Glomerular endothelial cell (primary cell): ENCODE measurements at regions not wholly inside any gene's neighbourhood (a gene's known extent, or its start where the extent isn't known, plus 50 kb on each side); places are given as distances from the start of the nearest gene placed in this dataset.
A peak's percentile ranks its signal among the peaks of the same experiment; 100 is the strongest.

Experiments
- DNase-seq: peaks from one replicate; pipeline ENCODE4 v3.0.0-alpha.2; 2011; ENCODE audit warnings: low read depth, low spot score; ENCODE audit errors: extremely low read depth

DNA sequence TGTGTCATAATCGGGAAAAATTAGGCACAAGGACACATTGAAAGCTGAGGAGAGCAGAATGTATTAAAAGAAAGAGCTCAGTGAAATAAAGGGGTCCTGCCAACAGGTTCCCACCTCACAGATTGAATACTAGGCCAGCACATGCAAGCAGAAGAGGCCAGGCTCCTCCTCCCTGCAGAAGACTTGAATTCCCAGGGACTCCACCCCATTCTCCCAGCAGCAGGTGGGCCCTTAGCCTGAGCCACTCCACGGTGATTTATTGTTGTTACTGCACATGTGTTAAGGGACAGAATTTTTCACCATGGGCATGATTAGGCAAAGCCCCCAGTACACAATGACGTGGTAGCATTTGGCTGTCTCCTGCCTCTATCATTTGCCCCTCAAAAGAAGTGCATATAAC lies 1844.7 kb downstream of the NCAM2 start:
- no peak for DNase-seq

DNA sequence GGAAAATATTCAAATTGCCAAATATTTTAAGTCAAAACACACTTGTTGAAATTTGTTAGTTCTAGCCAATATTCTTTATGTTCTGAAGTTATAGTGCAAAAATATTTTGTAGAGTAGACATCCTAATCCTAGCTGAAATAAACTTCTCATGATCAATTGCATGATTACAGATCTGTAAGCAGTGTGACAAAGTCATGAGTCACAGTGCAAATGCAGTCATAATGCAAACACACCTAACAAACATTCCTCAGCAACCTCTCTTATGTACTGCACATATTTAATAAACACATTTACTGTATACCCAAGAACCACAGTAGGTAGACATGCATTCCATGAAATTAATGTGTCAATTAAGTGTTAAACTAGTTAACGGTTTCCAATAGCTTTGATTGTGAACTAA lies 1857.4 kb downstream of the NCAM2 start:
- peak; percentile 25 for DNase-seq

DNA sequence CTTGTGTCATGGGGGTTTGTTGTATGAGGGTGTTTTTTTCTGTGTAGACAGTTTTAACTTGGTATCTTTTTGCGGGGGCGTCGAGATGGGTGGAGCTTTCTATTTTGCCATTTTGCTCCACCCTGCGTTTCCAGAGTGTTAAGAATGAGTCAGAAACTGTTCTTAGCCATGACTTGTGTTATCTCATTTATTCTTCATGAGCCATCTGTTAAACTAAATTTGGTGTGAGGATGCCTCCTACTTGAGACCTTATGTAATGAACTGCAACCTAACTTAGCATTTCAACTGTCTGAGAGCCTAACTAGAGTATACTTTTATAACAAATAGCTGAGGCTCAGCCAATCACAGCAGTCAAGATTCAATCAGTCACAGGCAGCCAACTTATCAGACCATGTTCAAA lies 1873.5 kb downstream of the NCAM2 start:
- no peak for DNase-seq

DNA sequence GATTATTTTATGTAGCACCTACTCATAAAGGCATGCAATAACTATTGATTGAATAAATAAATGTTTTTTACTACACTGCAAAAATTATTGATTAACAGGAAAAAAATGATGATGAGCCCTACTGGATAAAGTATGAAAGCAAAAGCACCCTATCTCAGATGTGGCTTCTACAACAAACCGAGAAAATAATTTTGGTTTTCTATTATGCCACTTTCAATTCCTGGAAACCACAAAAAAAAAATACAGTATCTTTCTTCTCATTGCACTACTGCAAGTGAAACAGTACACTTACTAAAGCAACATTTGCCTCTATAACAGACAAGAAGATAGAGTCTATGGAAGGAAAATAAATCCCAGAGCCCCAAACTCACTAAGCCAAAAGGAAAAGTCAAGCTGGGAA lies 1882.4 kb downstream of the NCAM2 start:
- no peak for DNase-seq

DNA sequence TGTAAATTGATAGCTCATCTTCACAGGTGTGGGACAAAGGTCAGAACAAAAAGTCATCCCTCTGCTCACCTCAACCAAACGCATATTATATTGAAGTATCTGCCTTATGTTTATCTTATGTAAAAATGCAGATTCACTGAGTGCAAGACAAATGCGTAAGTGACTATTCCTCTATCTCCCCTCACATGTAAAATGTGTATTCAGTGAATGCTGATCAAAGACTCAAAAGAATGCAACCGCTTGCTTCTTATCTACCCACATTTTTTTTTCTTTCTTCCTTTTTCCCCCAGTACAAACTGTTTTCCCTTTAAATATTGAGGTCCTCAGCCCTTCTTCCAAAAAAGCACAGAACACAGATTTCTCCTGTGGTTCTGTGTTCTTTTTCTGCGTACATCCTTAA lies 1882.9 kb downstream of the NCAM2 start:
- DNase-seq = no peak

DNA sequence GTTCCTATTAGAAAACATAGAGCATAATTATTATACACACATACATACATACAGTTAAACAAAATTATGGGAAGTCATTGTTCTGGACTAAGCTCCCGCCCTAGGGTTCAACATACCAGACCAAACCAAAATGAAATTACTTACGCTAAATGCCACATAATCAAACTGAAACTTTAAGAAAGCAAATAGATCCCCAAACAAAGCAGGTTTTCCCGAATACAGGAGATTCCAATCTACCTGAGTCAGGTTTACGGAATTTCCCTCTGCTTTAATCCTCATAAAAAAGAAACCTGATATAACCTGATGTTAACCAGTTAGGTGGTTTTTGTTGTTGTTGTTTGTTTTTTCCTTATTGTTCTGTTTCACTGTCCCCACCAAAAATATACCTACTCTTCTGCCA lies 1886.9 kb downstream of the NCAM2 start:
- no peak for DNase-seq

DNA sequence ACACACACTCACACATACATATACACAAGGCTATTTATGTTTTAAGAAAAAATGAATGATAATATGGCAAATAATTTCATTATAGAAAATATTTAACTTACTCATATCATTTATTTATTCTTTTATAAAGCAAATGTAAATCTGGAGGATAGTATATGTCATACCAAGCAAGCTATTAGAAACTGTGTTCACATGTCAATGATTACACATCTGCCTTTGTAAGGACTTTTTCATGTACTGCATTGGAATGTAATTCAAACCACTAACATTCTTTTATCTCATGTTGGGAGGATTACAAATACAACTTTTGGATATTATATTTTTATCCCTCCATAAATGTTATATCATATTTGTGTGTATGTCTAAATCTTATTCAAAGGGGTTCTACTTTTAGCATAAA lies 1887.4 kb downstream of the NCAM2 start:
- DNase-seq = no peak

DNA sequence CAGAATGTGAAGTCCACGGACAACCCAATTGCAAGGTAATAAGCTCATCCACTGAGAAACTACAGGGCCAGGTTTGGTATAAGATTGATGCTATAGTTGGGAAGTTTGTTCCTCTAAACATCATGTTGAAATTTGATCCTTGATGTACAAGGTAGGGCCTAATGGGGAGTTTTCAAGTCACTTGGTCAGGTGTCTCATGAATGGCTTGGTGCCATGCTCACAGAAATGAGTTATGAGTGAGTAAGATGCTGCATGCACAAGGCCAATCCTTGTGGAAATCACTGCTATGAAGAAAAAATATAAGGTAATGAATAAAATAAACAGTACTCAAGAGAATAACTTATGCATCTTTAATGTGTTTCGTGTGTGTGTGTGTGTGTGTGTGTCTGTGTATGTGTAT lies 1891.2 kb downstream of the NCAM2 start:
- no peak for DNase-seq

DNA sequence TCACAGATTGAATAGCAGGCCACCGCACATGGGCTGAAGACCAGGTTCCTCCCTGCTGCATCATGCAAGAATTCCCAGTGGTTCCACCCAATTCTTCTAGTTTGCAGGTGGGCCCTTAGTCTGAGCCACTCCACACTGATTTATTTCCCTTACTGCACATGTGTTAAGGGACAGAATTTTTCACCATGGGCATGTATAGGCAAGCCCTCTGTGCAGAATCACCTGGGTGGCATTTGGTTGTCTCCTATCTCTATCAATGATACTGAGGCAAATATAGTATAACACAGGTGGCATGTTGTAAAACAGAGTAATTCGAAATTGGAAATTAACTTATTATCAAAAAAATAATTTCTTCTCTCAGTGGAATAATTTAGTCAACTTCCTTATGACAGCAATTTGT lies 1892.4 kb downstream of the NCAM2 start:
- DNase-seq = no peak

DNA sequence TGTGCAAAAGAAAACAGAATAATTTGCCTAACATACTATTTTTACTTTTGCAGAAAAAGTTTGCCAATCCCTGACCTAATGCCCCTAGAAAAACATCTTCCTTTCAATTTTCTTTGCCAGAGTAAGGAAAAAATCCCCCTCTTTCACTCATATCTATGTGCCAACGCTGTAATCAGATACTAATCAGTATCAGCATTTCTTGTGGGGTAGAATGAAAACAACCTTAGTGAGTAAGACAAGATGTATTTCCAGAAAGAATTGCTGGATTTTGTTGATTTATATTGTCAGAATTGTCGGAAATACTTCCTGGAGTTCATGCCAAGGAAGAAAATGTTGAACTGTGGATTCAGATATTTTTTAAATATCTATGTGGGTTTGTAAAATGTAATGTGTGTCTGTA lies 1893.8 kb downstream of the NCAM2 start:
- DNase-seq = no peak

DNA sequence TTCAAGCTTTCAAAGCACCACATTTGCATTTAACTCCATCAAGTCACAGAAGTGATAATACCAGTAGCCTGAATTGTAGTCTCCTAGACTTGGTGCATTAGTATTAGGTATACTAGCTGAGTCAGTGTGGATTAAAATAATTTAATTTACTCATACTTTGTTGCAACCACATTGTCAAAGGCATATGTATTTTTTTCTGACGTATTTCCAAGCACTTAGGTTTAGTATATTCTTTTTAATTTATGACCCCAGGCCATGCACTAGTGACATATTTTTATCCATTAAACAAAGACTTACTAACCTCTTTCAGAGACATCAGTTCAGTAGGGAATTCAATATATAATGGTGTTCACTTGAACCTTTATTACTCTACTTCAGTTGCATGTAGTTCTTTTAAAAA lies 1894.5 kb downstream of the NCAM2 start:
- no peak for DNase-seq

DNA sequence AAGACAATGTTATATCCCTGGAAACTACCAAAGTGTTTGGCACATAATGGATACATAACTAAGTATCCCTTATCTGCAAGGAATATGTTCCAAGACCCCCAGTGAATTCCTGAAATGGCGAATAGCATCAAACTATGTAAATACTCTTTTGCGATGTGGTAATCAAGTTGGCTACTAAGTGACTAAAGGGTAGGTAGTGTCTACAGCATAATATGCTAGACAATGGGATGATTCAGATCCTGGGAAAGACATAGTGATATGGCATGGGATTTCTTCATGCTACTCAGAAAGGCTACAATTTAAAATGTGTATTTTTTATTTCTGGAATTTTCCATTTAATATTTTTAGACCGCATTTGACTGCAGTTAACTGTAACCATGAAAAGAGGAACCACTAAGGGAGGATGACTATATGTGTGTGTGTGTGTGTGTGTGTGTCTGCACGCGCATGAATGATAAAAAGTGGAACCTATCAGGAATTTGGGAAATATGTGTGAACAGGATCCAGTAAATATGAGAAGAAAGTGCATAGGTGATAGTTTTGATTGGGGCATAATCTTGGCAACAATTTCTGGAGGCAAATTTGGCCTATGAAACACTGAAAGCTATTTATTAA lies 1899.9 kb downstream of the NCAM2 start:
- no peak for DNase-seq

DNA sequence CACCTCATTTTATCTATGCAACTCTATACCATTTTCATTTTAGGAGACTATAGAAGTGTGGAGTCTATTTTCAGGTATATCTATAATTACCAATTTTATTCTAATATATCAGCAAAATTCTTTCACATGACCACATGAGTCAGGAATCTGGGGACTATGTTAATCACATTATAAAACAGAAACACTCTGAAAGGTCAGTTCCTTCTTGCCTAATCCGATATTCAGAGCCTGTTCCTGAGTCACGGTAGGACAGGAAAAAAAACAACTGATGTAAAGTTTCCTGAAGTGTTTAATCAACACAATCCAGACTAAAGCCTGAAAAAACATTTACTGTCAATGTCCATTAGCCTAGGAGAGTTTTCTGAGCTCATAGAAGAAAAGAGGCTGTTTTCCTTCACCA lies 1902.3 kb downstream of the NCAM2 start:
- peak; percentile 98 for DNase-seq

DNA sequence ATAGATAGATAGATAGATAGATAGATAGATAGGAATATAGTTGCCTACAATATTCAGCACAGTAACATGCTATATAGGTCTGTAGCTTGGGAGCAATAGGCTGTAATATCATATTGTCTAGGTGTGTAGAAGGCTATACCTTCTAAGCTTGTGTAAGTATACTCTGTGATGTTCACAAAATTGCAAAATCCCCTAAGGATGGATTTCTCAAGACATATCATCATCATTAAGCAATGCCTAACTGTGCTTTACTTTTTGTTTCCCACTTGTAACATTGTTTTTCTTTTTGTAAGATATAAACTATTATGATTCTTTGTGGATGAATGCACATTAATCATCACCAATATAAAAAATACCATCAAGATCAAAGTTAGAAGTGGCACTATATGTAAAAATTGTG lies 1905.6 kb downstream of the NCAM2 start:
- no peak for DNase-seq

DNA sequence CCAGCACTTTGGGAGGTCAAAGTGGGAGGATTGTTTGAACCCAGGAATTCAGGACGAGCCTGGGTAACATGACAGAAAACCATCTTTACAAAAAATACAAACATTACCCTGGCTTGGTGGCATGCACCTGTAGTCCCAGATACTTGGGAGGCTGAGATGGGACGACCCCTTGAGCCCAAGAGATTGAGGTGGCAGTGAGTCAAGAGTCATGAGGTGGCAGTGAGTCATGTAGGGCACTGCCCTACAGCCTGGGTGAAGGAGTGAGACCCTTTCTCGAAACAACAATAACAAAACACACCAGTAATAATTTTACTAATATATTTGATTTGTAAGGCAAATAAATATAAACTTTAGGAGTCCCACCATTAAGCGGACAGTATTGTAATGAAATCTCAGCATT lies 1906.2 kb downstream of the NCAM2 start:
- no peak for DNase-seq

DNA sequence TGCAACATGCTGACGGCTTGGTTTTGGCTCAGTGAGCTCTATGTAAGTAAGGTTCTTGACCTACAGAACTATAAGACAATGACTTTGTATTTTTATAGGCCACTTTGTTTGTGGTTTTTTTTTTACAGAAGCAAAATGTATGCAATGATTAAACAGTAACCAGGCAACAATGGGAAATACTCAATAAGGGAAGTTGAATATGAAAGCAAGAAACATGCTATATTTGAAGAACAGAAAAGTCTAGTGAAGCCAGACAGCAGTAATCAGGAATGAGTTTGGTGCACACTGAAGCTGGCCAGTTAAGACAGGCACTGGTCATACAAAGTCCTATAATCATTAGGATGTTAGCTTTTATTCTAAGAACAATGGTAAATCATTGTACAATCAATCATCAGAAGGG lies 1926.8 kb downstream of the NCAM2 start:
- no peak for DNase-seq

DNA sequence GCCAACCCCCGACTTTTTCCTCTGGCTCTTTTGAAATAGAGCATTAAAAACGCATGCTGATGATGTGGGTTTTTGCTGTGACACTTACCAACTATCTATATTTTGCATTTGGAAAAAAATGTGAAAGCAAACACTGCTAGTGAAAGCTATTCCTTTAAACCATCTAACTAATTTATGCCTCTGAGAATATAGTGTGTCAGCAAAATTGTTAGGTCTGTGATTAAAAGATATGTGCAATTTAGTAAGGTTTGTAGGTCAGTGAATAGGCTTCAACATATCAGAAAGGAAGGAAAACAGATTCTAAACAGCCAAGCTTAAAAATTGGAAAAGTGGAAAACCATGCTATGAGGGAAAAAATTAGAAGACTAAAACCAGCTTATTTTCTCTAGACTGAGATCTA lies 1929.3 kb downstream of the NCAM2 start:
- no peak for DNase-seq

DNA sequence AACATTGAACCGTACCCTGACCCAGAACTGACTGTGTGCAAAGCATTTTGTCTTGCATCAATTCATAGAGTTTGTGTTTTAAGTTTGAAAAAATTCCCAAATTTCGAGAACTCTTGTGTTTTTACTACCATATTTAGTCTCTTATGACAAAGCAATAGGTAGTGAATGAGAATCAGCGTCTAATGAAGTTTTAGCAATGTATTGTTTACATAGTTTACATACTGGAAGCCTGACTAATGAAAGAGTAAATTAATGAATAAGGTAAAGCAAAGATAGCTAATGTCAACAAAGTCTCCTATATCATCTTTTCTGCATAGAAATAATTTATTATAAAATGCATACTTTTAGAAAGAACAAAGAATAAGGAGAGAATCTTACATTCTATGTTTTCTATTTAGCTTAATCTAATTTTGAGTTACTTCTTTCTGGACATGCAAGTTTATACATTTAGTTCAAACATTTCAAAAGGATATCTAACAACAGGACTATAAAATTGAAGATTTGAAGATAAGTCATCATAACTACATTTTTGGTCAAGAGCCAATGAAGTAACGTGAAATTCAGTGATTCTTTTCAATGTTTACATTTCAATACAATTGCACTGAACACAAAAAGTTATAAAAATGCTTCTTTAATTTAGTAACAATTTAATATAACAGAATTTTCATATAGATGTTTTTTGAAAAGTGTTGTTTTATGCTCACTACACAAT lies 1943.7 kb downstream of the NCAM2 start:
- DNase-seq = no peak

DNA sequence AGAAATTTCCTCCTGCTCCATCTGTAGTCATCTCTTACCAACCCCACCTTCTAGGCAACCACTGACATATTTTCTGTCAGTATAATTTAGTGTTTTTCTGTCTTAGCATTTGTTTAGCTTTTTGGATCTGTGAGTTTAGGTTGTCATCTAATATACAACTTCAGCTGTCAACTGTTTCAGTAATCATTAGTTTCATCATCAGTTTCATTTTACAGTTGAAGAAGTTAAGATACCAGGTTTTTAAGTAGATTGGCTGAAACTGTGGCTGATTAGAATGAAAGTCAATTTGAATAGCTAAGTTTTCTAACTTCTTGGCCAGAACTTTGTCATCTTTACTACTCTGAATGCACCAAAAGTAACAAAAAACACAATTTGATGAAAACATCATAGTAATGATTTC lies 1957.3 kb downstream of the NCAM2 start:
- DNase-seq = no peak

DNA sequence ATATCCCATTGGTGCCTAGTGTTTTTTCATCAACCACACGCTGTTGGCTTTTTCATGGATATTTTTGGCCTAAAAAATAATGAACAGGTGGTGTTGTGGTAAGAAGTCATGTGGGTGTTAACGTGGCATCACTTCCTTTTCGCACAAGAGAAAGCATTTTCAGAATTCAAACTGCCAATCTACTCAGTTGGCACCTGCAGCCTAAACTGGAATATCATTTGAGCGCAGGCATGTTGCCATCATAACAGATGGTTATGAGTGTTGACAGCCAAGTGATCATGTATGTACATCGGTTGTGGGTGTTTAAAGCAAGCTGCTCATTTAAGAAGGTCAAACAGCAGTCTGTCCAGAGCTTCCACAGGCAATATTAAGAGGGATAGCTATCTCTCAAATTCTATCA lies 1963.0 kb downstream of the NCAM2 start:
- no peak for DNase-seq

DNA sequence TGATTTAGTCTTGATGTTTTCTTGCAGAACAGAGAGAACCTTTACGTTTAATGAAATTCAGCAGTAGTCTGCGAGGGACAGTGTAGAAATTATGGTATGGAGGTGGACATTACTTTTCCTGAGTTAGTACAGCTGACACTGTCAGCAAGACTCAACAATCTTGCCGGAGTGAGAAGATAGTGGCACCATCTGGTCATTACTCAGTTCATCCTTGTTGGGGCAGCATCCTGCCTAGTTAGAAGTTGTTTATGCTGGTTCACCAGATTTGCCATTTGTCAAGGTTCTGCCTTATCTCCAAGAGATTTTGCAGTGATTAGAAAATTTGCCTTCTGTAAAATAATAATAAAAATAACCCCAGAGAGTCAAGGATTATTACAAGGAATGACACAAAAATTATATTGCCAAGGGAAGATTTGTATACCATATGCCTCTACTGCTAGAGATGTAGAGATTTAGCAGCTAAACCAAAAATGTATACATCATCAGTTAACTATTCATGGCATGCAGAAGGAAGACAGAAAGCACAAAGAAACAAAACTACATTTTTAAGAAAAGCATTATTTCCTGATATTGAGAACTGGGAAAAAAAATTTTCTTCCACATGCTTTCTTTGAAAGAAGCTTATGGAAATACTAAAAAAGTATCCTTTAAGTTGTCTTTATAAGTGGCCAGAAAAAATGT lies 1967.4 kb downstream of the NCAM2 start:
- DNase-seq = no peak

DNA sequence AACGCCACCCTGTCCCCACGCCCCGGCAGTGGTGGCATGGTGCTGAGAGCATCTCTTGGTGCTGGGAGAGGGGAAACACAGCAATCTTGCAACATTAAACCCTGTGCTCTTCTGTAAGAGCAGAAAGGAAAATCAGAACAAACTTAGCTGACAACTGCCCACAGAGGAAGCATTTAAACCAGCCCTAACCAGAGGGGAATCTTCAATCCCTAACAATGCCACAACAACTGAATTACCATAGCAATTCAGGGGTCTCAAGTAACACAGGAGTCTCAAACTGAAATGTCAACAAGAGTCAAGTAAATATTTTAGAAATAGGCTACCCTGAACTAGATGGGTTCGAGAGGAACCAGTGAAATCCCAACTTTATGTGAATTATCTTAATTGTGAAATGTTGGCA lies 1983.6 kb downstream of the NCAM2 start:
- no peak for DNase-seq
